GM23338 (cell line): ENCODE measurements at regions not wholly inside any gene's neighbourhood (a gene's known extent, or its start where the extent isn't known, plus 50 kb on each side); places are given as distances from the start of the nearest gene placed in this dataset.

Experiments
- ATAC-seq: fragments of 200-7000 bp; cut with Tn5 transposase; 3 replicates; pipeline ENCODE4 v1.9.1; 2020
- DNase-seq: peaks from one replicate; pipeline ENCODE4 v3.0.0-alpha.2; 2015; ENCODE audit warnings: low spot score
- H2AFZ ChIP-seq: fragments of 200-600 bp; sonication (generic); 2 replicates; pipeline ENCODE4 v1.8.0; 2016; ENCODE audit warnings: antibody characterized with exemption, mild to moderate bottlenecking, moderate library complexity
- H3F3A ChIP-seq: fragments of 200-600 bp; sonication (generic); replicated peaks from 2 replicates; pipeline ENCODE4 v1.8.0; 2017; ENCODE audit warnings: antibody characterized with exemption, mixed run types, low read depth
- H3K27ac ChIP-seq: fragments of 200-600 bp; sonication (generic); 2 replicates; pipeline ENCODE4 v1.6.1; 2016; ENCODE audit warnings: low read depth
- H3K27me3 ChIP-seq: fragments of 200-600 bp; sonication (generic); 2 replicates; pipeline ENCODE4 v1.8.0; 2016; ENCODE audit warnings: mild to moderate bottlenecking, mixed run types, moderate library complexity; ENCODE audit not compliant: insufficient read depth
- H3K36me3 ChIP-seq: fragments of 200-600 bp; sonication (generic); 2 replicates; pipeline ENCODE4 v1.8.0; 2016; ENCODE audit warnings: mild to moderate bottlenecking; ENCODE audit not compliant: insufficient read depth
- H3K4me1 ChIP-seq: fragments of 200-600 bp; sonication (generic); 2 replicates; pipeline ENCODE4 v1.8.0; 2016; ENCODE audit warnings: mild to moderate bottlenecking, moderate library complexity; ENCODE audit not compliant: insufficient read depth
- H3K4me2 ChIP-seq: fragments of 200-600 bp; sonication (generic); 2 replicates; pipeline ENCODE4 v1.7.1; 2017; ENCODE audit warnings: mixed run types
- H3K4me3 ChIP-seq: fragments of 200-600 bp; sonication (generic); 2 replicates; pipeline ENCODE4 v1.6.1; 2016; ENCODE audit warnings: mixed run types
- H3K79me2 ChIP-seq: fragments of 200-600 bp; sonication (generic); replicated peaks from 2 replicates; pipeline ENCODE4 v1.8.0; 2017; ENCODE audit warnings: mild to moderate bottlenecking; ENCODE audit not compliant: insufficient read depth
- H3K9me2 ChIP-seq: fragments of 200-600 bp; sonication (generic); 2 replicates; pipeline ENCODE4 v1.8.0; 2017; ENCODE audit not compliant: insufficient read depth
- H4K20me1 ChIP-seq: fragments of 200-600 bp; sonication (generic); replicated peaks from 2 replicates; pipeline ENCODE4 v1.8.0; 2017; ENCODE audit warnings: mild to moderate bottlenecking; ENCODE audit not compliant: insufficient read depth
- H3K27ac Mint-ChIP-seq: 2 replicates; pipeline ENCODE4 v1.8.0; 2020; ENCODE audit warnings: inconsistent platforms, mild to moderate bottlenecking, moderate library complexity, mixed read lengths
- H3K27me3 Mint-ChIP-seq: 3 replicates; pipeline ENCODE4 v1.8.0; 2022; ENCODE audit warnings: low read depth, mild to moderate bottlenecking, moderate library complexity, mixed read lengths, inconsistent platforms; ENCODE audit not compliant: insufficient read depth, poor library complexity
- H3K36me3 Mint-ChIP-seq: 3 replicates; pipeline ENCODE4 v1.8.0; 2021; ENCODE audit warnings: low read depth, mild to moderate bottlenecking, inconsistent platforms, moderate library complexity, mixed read lengths
- H3K4me1 Mint-ChIP-seq: 3 replicates; pipeline ENCODE4 v1.8.0; 2020; ENCODE audit warnings: mild to moderate bottlenecking, inconsistent platforms, mixed read lengths
- H3K4me3 Mint-ChIP-seq: 3 replicates; pipeline ENCODE4 v1.8.0; 2021; ENCODE audit warnings: moderate library complexity, mild to moderate bottlenecking, inconsistent platforms, mixed read lengths
- H3K9me3 Mint-ChIP-seq: 3 replicates; pipeline ENCODE4 v1.8.0; 2020; ENCODE audit warnings: moderate library complexity, mild to moderate bottlenecking, inconsistent platforms, mixed read lengths
- ETS1 ChIP-seq: IDR thresholded peaks from 2 replicates; pipeline ENCODE4 v1.6.1; 2016; ENCODE audit warnings: antibody characterized with exemption
- EZH2 ChIP-seq: fragments of 200-600 bp; sonication (generic); IDR thresholded peaks from one replicate; pipeline ENCODE4 v1.8.0; 2017; ENCODE audit warnings: antibody characterized with exemption, mild to moderate bottlenecking, low read depth; ENCODE audit not compliant: unreplicated experiment
- NANOG ChIP-seq: IDR thresholded peaks from 2 replicates; pipeline ENCODE4 v1.6.1; 2016; ENCODE audit warnings: antibody characterized with exemption, borderline replicate concordance
- POLR2AphosphoS5 ChIP-seq: IDR thresholded peaks from 2 replicates; pipeline ENCODE4 v1.6.1; 2016; ENCODE audit warnings: antibody characterized with exemption, low read depth
- STAT1 ChIP-seq: IDR thresholded peaks from one replicate; pipeline ENCODE4 v1.6.1; 2016; ENCODE audit warnings: antibody characterized with exemption; ENCODE audit not compliant: unreplicated experiment
- ZNF331 ChIP-seq: fragments of 250-450 bp; sonication (Bioruptor Pico); IDR thresholded peaks from 2 replicates; pipeline ENCODE4 v1.5.0; 2020; ENCODE audit warnings: low read depth, mild to moderate bottlenecking, moderate library complexity
- ZNF462 ChIP-seq: fragments of 250-450 bp; sonication (Bioruptor Pico); IDR thresholded peaks from 2 replicates; pipeline ENCODE4 v1.5.0; 2020; ENCODE audit warnings: mild to moderate bottlenecking, moderate library complexity
- TF ChIP-seq, protein P1 (sequence below): IDR thresholded peaks from one replicate; pipeline ENCODE4 v1.6.1; 2018; ENCODE audit warnings: antibody characterized with exemption; ENCODE audit not compliant: unreplicated experiment

- TF ChIP-seq, protein P1, sequence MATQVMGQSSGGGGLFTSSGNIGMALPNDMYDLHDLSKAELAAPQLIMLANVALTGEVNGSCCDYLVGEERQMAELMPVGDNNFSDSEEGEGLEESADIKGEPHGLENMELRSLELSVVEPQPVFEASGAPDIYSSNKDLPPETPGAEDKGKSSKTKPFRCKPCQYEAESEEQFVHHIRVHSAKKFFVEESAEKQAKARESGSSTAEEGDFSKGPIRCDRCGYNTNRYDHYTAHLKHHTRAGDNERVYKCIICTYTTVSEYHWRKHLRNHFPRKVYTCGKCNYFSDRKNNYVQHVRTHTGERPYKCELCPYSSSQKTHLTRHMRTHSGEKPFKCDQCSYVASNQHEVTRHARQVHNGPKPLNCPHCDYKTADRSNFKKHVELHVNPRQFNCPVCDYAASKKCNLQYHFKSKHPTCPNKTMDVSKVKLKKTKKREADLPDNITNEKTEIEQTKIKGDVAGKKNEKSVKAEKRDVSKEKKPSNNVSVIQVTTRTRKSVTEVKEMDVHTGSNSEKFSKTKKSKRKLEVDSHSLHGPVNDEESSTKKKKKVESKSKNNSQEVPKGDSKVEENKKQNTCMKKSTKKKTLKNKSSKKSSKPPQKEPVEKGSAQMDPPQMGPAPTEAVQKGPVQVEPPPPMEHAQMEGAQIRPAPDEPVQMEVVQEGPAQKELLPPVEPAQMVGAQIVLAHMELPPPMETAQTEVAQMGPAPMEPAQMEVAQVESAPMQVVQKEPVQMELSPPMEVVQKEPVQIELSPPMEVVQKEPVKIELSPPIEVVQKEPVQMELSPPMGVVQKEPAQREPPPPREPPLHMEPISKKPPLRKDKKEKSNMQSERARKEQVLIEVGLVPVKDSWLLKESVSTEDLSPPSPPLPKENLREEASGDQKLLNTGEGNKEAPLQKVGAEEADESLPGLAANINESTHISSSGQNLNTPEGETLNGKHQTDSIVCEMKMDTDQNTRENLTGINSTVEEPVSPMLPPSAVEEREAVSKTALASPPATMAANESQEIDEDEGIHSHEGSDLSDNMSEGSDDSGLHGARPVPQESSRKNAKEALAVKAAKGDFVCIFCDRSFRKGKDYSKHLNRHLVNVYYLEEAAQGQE: no peak
- TF ChIP-seq EZH2: no peak
Measured at GRCh38 chrX:77299549-77299948, 147.6 kb upstream of the FGF16 start (continued).

DNA sequence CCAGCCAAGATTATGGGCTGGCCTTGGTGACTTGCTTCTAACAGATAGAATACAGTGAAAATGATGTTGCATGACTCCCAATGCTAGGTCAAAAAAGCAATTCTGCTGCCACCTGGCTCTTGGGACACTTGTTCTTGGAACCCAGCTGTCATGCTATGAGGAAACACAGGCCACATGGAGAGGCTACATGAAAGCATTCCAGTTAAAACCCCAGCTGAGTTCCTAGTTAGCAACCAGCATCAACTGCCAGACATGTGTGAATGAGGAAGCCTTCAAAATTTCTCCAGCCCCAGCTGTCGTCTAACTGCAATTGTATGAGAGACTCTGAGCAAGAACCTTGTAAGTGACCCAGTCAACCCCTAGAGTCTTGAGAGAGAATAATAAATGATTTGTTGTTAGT lies 105.2 kb upstream of the FGF16 start:
- Histone ChIP-seq H3K27me3 (no peaks in the 10 kb centered on the region), H3K4me1 (no peaks in the 10 kb centered on the region), H3K36me3 (no peaks in the 10 kb centered on the region), H3F3A (no peaks in the 10 kb centered on the region), H3K4me2 (no peak overlapping the region), H3K27ac (no peak overlapping the region), H2AFZ (no peak overlapping the region), H3K4me3 (no peak overlapping the region), H3K79me2 (no peaks in the 10 kb centered on the region), H4K20me1 (no peaks in the 10 kb centered on the region), H3K9me2 (no peaks in the 10 kb centered on the region)
- no peak overlapping the region for H3K27ac Mint-ChIP-seq
- no peak overlapping the region for H3K4me3 Mint-ChIP-seq
- H3K36me3 Mint-ChIP-seq: no peaks in the 10 kb centered on the region
- DNase-seq (no peak), ATAC-seq (no peak)
- H3K4me1 Mint-ChIP-seq: no peaks in the 10 kb centered on the region
- TF ChIP-seq ETS1 (no peak), ZNF462 (no peak), NANOG (no peak), POLR2AphosphoS5 (no peak), STAT1 (no peak), ZNF331 (CRISPR knock-in tag) (no peak)
- H3K27me3 Mint-ChIP-seq: peaks cover 2% of the 10 kb centered on the region
- H3K9me3 Mint-ChIP-seq: no peaks in the 10 kb centered on the region
